ENCODE measurements at regions not wholly inside any gene's neighbourhood (a gene's known extent, or its start where the extent isn't known, plus 50 kb on each side); places are given as distances from the start of the nearest gene placed in this dataset.

- TF ChIP-seq CTCF (IDR thresholded peaks at IDR 0.05; ENCODE audit: insufficient read depth, missing control alignments) = no peak
- no peak for DNase-seq (ENCODE audit: insufficient read length, low spot score)
- no peak for FAIRE-seq
These were observed 950.9 kb upstream of the NDST4 start for GRCh38 chr4:116064331-116064730.

DNA sequence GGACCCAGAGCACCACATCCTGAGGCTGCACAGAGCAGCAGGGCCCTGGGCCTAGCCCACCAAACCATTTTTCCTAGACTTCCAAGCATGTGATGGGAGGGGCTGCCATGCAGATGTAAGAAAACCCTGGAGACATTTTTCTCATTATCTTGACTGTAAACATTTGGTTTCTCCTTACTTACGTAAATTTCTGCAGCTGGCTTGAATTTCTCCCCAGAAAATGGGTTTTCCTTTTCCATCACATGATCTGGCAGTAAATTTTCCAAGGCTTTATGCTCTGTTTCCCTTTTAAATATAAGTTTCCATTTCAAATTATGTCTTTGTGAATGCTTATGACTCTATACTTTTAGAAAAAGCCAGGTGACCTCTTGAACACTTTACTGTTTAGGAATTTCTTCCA lies 945.9 kb upstream of the NDST4 start:
- no peak for TF ChIP-seq CTCF (IDR thresholded peaks at IDR 0.05; ENCODE audit: insufficient read depth, missing control alignments)
- FAIRE-seq = no peak
- DNase-seq (ENCODE audit: insufficient read length, low spot score) = no peak

- no peak for DNase-seq (ENCODE audit: insufficient read length, low spot score)
- no peak for FAIRE-seq
- TF ChIP-seq CTCF (IDR thresholded peaks at IDR 0.05; ENCODE audit: insufficient read depth, missing control alignments) = no peak
These were observed 944.7 kb upstream of the NDST4 start for GRCh38 chr4:116058129-116058528.

DNA sequence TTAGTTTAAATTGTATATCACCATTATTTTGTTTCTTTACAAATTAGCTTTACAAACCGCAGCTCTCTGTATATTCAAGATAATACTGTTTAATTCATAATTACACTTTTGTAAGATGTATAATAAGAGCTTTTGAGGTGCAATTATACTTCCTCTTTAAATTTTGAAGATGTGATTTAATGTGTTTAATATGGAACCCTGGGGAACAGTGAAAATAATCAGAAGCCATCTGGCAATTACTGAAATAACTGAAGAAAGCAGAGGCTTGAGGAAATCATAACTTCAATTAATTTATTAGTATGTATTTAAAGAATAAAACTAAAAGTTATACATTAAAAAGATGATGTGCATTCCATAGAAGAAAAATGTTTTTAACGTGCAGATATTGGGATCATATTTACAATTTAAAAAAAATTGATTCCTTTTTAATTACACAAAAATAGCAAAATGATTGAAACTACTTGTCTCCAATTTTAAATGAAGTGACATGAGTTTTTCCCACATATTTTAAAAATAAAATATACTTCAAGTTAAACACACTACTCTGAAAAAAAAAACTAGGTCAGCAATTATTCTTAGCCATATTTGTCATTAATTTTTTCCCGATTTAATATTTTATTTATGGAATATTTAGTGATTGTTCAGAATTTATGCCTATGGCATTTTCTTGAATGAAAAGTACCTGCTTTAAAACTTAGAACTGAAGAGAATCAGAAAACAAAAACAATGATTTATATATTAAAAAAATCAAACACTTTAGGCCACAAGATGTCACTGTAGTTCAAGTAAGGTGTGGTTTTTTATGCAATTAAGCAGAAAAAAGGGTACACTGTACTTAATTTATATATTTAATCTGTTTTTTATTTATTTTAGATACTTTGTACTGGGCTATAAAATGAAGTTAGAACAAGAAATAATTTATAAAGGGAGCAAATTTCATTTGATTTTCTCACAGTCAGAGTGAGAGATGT lies 942.7 kb upstream of the NDST4 start:
- DNase-seq (ENCODE audit: insufficient read length, low spot score) (no peak), FAIRE-seq (no peak)
- TF ChIP-seq CTCF (IDR thresholded peaks at IDR 0.05; ENCODE audit: insufficient read depth, missing control alignments) = peak; percentile 34

- no peak for TF ChIP-seq CTCF (IDR thresholded peaks at IDR 0.05; ENCODE audit: insufficient read depth, missing control alignments)
- no peak for DNase-seq (ENCODE audit: insufficient read length, low spot score)
- no peak for FAIRE-seq
These were observed 913.9 kb upstream of the NDST4 start for GRCh38 chr4:116027311-116027710.

DNA sequence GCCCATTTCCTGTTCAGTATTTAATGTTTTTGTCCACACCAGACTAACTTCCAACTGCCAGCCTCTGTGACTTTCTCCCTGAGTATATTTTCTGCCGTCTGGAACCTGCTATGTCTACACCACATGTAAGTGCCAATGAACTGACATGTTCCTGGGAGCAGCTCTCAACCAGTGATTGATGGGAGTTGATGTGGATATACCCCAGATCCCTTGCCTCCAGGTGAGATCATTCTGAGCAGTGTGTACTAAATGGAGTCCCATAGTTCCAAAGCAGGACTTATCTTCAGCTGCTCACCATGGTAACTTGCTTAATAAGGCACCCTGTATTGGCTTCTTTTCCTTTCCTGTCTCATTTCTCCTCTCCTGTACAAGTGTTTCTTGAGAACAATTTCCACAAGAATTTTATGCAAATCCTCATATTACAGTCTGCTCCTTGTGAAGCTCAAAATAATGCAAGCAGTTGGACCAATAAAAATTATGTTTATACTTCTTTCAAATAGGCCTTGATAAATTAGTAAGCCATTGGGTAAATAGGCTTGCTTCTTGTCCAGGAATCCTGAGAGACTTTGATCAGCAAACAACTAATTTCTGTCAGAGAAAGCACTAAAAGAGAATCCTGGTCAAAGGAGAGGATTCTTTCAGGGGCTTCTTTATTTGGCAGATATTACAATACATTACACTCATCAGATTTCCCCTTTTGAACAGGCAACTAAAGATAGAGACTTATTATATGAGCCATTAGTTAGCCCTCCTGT lies 911.7 kb upstream of the NDST4 start:
- no peak for TF ChIP-seq CTCF (IDR thresholded peaks at IDR 0.05; ENCODE audit: insufficient read depth, missing control alignments)
- no peak for DNase-seq (ENCODE audit: insufficient read length, low spot score)
- no peak for FAIRE-seq
